HepG2 (cell line): ENCODE measurements at regions not wholly inside any gene's neighbourhood (a gene's known extent, or its start where the extent isn't known, plus 50 kb on each side); places are given as distances from the start of the nearest gene placed in this dataset.

Experiments
- AFF4 ChIP-seq: sonication (generic); formaldehyde crosslinking; IDR thresholded peaks from 2 replicates; pipeline ENCODE4 v1.4.0; 2020; ENCODE audit warnings: missing genetic modification reagents
- EED ChIP-seq: sonication (generic); formaldehyde crosslinking; IDR thresholded peaks from 2 replicates; pipeline ENCODE4 v1.5.0; 2020; ENCODE audit warnings: mild to moderate bottlenecking, missing genetic modification reagents
- EZH2 ChIP-seq: conservative IDR thresholded peaks from 2 replicates; pipeline ENCODE4 v1.6.1; 2012; ENCODE audit warnings: mild to moderate bottlenecking, low read depth, low read length, moderate library complexity
- KAT8 ChIP-seq: IDR thresholded peaks from 2 replicates; pipeline ENCODE4 v1.6.1; 2016; ENCODE audit warnings: missing genetic modification reagents, missing compliant biosample characterization
- MTF2 ChIP-seq: sonication (generic); formaldehyde crosslinking; IDR thresholded peaks from 2 replicates; pipeline ENCODE4 v1.5.0; 2020; ENCODE audit warnings: missing genetic modification reagents, borderline replicate concordance
- NFIB ChIP-seq: sonication (generic); formaldehyde crosslinking; IDR thresholded peaks from 2 replicates; pipeline ENCODE4 v1.9.0; 2021; ENCODE audit warnings: missing genetic modification reagents, mild to moderate bottlenecking, borderline replicate concordance
- NFIC ChIP-seq: IDR thresholded peaks from 2 replicates; pipeline ENCODE4 v1.6.1; 2012; ENCODE audit warnings: mild to moderate bottlenecking, low read length, inconsistent platforms
- PAWR ChIP-seq: sonication (generic); formaldehyde crosslinking; IDR thresholded peaks from 2 replicates; pipeline ENCODE4 v1.4.0; 2020; ENCODE audit warnings: missing genetic modification reagents, mild to moderate bottlenecking, borderline replicate concordance
- PPARG ChIP-seq: conservative IDR thresholded peaks from 2 replicates; pipeline ENCODE4 v1.6.1; 2016; ENCODE audit warnings: missing biosample characterization, missing genetic modification reagents
- RBFOX2 ChIP-seq: fragments of 200-400 bp; formaldehyde crosslinking; IDR thresholded peaks from 2 replicates; pipeline ENCODE4 v1.6.1; 2017; ENCODE audit warnings: low read depth, mild to moderate bottlenecking, low read length
- SNAPC5 ChIP-seq: sonication (generic); formaldehyde crosslinking; IDR thresholded peaks from 2 replicates; pipeline ENCODE4 v1.8.1; 2023; ENCODE audit warnings: mild to moderate bottlenecking, missing genetic modification reagents, borderline replicate concordance
- SP5 ChIP-seq: IDR thresholded peaks from 2 replicates; pipeline ENCODE4 v1.6.1; 2016; ENCODE audit warnings: low read depth, borderline replicate concordance
- STAT6 ChIP-seq: sonication (generic); formaldehyde crosslinking; IDR thresholded peaks from 2 replicates; pipeline ENCODE4 v1.4.0; 2020; ENCODE audit warnings: missing genetic modification reagents, mild to moderate bottlenecking, borderline replicate concordance
- TEF ChIP-seq: sonication (generic); formaldehyde crosslinking; IDR thresholded peaks from 2 replicates; pipeline ENCODE4 v1.5.0; 2020; ENCODE audit warnings: missing genetic modification reagents
- TP53 ChIP-seq: sonication (generic); formaldehyde crosslinking; conservative IDR thresholded peaks from 2 replicates; pipeline ENCODE4 v1.4.0; 2020; ENCODE audit warnings: missing genetic modification reagents
- YEATS4 ChIP-seq: sonication (generic); formaldehyde crosslinking; IDR thresholded peaks from 2 replicates; pipeline ENCODE4 v1.4.0; 2020; ENCODE audit warnings: missing genetic modification reagents, borderline replicate concordance
- ZFP62 ChIP-seq: sonication (generic); formaldehyde crosslinking; IDR thresholded peaks from 2 replicates; pipeline ENCODE4 v1.4.0; 2020; ENCODE audit warnings: missing genetic modification reagents
- ZMYM2 ChIP-seq: sonication (generic); formaldehyde crosslinking; IDR thresholded peaks from 2 replicates; pipeline ENCODE4 v1.8.0; 2022; ENCODE audit warnings: mild to moderate bottlenecking, missing genetic modification reagents
- ZNF263 ChIP-seq: sonication (generic); formaldehyde crosslinking; IDR thresholded peaks from 2 replicates; pipeline ENCODE4 v1.4.0; 2020; ENCODE audit warnings: missing genetic modification reagents
- ZNF333 ChIP-seq: sonication (generic); formaldehyde crosslinking; IDR thresholded peaks from 2 replicates; pipeline ENCODE4 v1.4.0; 2020; ENCODE audit warnings: mild to moderate bottlenecking, missing genetic modification reagents, borderline replicate concordance
- ZNF605 ChIP-seq: sonication (generic); formaldehyde crosslinking; IDR thresholded peaks from 2 replicates; pipeline ENCODE4 v1.8.0; 2022; ENCODE audit warnings: mild to moderate bottlenecking, missing genetic modification reagents
- ZNF639 ChIP-seq: conservative IDR thresholded peaks from 2 replicates; pipeline ENCODE4 v1.6.1; 2018; ENCODE audit warnings: missing genetic modification reagents
- ZNF790 ChIP-seq: sonication (generic); formaldehyde crosslinking; IDR thresholded peaks from 2 replicates; pipeline ENCODE4 v1.8.0; 2022; ENCODE audit warnings: missing genetic modification reagents, mild to moderate bottlenecking, borderline replicate concordance

GRCh38 chr5:92887254-92887653 lies 693.8 kb downstream of the NR2F1-AS1 start (continued):
- TF ChIP-seq PAWR (CRISPR knock-in tag) (no peak), TEF (CRISPR knock-in tag) (no peak), ZFP62 (CRISPR knock-in tag) (no peak), NFIB (no peak), SP5 (CRISPR knock-in tag) (no peak), STAT6 (no peak; the same call in 1 of the 2 replicates), MTF2 (CRISPR knock-in tag) (no peak), YEATS4 (CRISPR knock-in tag) (peak; percentile 62), ZNF639 (CRISPR knock-in tag) (no peak), ZNF263 (CRISPR knock-in tag) (no peak), SNAPC5 (CRISPR knock-in tag) (no peak), KAT8 (peak; percentile 69), EZH2 (no peak), ZNF790 (CRISPR knock-in tag) (no peak), ZNF605 (CRISPR knock-in tag) (no peak), TP53 (CRISPR knock-in tag) (0 out of 2 replicates have a peak, but pooled peaks have one; percentile 22), AFF4 (CRISPR knock-in tag) (no peak), RBFOX2 (no peak), ZMYM2 (CRISPR knock-in tag) (no peak), ZNF333 (no peak), NFIC (peak; percentile 91; the same call in 1 of the 2 replicates), EED (CRISPR knock-in tag) (no peak), PPARG (CRISPR knock-in tag) (peak; percentile 98)
